A673 (cell line): ENCODE measurements at regions not wholly inside any gene's neighbourhood (a gene's known extent, or its start where the extent isn't known, plus 50 kb on each side); places are given as distances from the start of the nearest gene placed in this dataset.

Experiments used
- BruUV-seq: library from RNA; stranded (reverse); fragments of 400-500 nt; replicated peaks from 2 replicates; lab custom pipeline; 2021; lab: Mats Ljungman, UMichigan
- CTCF ChIA-PET: fragments of 300-600 bp; sonication (Branson Sonifier 250); formaldehyde crosslinking; loops from one replicate; lab custom pipeline; 2022; ENCODE audit warnings: antibody characterized with exemption; lab: Charles Lee
- POLR2A ChIA-PET: fragments of 300-600 bp; sonication (Branson Sonifier 250); formaldehyde crosslinking; loops from one replicate; lab custom pipeline; 2022; ENCODE audit warnings: antibody characterized with exemption; ENCODE audit not compliant: low non-redundant PET; lab: Charles Lee
- DNase-seq: peaks from one replicate; pipeline ENCODE4 v3.0.0-alpha.2; 2015; ENCODE audit warnings: low spot score
- H3K27ac ChIP-seq: fragments of 200-600 bp; sonication (generic); 2 replicates; pipeline ENCODE4 v1.5.1; 2016; ENCODE audit warnings: mixed run types, low read depth, mild to moderate bottlenecking, mixed read lengths, antibody characterized with exemption, low read length; ENCODE audit not compliant: poor library complexity, severe bottlenecking
- H3K27me3 ChIP-seq: fragments of 200-600 bp; sonication (generic); replicated peaks from 2 replicates; pipeline ENCODE4 v1.6.1; 2017; ENCODE audit warnings: mixed run types, low read depth, mild to moderate bottlenecking, mixed read lengths, antibody characterized with exemption, low read length; ENCODE audit not compliant: insufficient read depth, poor library complexity
- H3K36me3 ChIP-seq: fragments of 200-600 bp; sonication (generic); 2 replicates; pipeline ENCODE4 v1.6.1; 2016; ENCODE audit warnings: mixed run types, mild to moderate bottlenecking, mixed read lengths, antibody characterized with exemption, low read length; ENCODE audit not compliant: insufficient read depth, poor library complexity, severe bottlenecking
- H3K4me1 ChIP-seq: fragments of 200-600 bp; sonication (generic); 2 replicates; pipeline ENCODE4 v1.6.1; 2017; ENCODE audit warnings: mixed run types, mild to moderate bottlenecking, mixed read lengths, antibody characterized with exemption, low read length; ENCODE audit not compliant: insufficient read depth, poor library complexity, severe bottlenecking
- H3K4me3 ChIP-seq: fragments of 200-600 bp; sonication (generic); 2 replicates; pipeline ENCODE4 v1.5.1; 2016; ENCODE audit warnings: low read depth, mixed run types, mild to moderate bottlenecking, mixed read lengths, low read length; ENCODE audit not compliant: poor library complexity, severe bottlenecking
- H3K9me3 ChIP-seq: fragments of 200-600 bp; sonication (generic); 2 replicates; pipeline ENCODE4 v1.6.1; 2016; ENCODE audit warnings: mixed run types, low read depth, mild to moderate bottlenecking, mixed read lengths, antibody characterized with exemption, low read length; ENCODE audit not compliant: poor library complexity, severe bottlenecking
- EZH2 ChIP-seq: fragments of 200-600 bp; sonication (generic); IDR thresholded peaks from 2 replicates; pipeline ENCODE4 v1.6.1; 2017; ENCODE audit warnings: borderline replicate concordance, low read depth, mild to moderate bottlenecking, mixed read lengths, antibody characterized with exemption, low read length; ENCODE audit not compliant: poor library complexity, severe bottlenecking
- intact Hi-C: fragments of 100-400 bp; cut with micrococcal nuclease; formaldehyde crosslinking; loops from one replicate; pipeline ENCODE4 v1.10.0; 2022; ENCODE audit not compliant: unreplicated experiment
- TF ChIP-seq, protein P1 (sequence below): fragments of 300-800, 200-600 bp; sonication (generic); conservative IDR thresholded peaks from 2 replicates; pipeline ENCODE4 v1.5.1; 2017; ENCODE audit warnings: low read depth, mild to moderate bottlenecking, antibody characterized with exemption, low read length, moderate library complexity, mixed read lengths

DNA sequence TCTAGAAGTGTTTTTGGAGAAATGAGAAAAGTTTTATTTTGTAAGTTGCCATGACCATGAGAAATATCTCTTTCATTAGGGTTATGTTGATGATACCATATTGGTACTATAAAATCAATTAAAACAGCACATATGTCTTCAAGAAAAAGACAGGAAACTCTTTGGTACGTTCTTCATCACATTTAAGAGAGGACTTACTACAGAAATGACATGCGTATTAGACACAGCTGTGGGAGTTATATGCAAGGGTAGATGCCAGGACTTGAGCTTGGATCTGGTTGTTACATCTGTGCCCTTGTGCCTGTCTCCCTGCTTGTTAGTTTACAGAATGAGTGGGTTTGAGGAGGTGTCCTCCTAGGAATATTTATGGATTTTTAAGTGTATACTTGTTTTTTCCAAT is 103.4 kb upstream of the P2RY1 start:
- Histone ChIP-seq H3K4me1 (peaks cover 35% of the 10 kb centered on the region), H3K27me3 (no peaks in the 10 kb centered on the region), H3K36me3 (no peaks in the 10 kb centered on the region), H3K27ac (no peak overlapping the region), H3K9me3 (no peaks in the 10 kb centered on the region), H3K4me3 (no peak overlapping the region)
- TF ChIP-seq, protein P1, sequence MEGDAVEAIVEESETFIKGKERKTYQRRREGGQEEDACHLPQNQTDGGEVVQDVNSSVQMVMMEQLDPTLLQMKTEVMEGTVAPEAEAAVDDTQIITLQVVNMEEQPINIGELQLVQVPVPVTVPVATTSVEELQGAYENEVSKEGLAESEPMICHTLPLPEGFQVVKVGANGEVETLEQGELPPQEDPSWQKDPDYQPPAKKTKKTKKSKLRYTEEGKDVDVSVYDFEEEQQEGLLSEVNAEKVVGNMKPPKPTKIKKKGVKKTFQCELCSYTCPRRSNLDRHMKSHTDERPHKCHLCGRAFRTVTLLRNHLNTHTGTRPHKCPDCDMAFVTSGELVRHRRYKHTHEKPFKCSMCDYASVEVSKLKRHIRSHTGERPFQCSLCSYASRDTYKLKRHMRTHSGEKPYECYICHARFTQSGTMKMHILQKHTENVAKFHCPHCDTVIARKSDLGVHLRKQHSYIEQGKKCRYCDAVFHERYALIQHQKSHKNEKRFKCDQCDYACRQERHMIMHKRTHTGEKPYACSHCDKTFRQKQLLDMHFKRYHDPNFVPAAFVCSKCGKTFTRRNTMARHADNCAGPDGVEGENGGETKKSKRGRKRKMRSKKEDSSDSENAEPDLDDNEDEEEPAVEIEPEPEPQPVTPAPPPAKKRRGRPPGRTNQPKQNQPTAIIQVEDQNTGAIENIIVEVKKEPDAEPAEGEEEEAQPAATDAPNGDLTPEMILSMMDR, result no peak
- no peak for TF ChIP-seq EZH2
- ChIA-PET CTCF (no interaction called here), POLR2A (no interaction called here)
- peak; percentile 34 for DNase-seq
- intact Hi-C loops, result no loop called here
- no TSS peak for BruUV-seq

DNA sequence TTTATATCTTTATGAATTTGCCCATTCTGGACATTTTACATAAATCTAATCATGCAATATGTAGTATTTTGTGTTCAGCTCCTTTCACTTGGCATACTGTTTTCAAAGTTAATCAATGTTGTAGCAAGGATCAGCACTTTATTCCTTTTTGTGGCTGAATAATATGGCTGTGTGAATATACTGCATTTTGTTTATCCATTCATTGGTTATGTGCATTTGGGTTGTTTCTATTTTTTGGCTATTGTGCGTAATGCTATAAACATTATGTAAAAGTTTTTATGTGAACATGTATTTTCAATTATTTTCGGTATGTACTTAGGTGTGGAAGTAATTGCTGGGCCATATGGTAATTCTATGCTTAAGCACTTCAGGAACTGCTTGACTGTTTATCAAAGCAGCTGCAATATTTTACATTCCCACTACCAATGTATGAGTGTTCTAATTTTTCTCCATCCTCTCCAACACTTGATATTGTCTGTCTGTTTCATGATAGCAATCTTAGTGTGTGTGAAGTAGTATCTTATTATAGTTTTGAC is 101.3 kb upstream of the P2RY1 start:
- DNase-seq, result no peak
- CTCF ChIA-PET, result no interaction called here
- BruUV-seq, result no TSS peak

DNA sequence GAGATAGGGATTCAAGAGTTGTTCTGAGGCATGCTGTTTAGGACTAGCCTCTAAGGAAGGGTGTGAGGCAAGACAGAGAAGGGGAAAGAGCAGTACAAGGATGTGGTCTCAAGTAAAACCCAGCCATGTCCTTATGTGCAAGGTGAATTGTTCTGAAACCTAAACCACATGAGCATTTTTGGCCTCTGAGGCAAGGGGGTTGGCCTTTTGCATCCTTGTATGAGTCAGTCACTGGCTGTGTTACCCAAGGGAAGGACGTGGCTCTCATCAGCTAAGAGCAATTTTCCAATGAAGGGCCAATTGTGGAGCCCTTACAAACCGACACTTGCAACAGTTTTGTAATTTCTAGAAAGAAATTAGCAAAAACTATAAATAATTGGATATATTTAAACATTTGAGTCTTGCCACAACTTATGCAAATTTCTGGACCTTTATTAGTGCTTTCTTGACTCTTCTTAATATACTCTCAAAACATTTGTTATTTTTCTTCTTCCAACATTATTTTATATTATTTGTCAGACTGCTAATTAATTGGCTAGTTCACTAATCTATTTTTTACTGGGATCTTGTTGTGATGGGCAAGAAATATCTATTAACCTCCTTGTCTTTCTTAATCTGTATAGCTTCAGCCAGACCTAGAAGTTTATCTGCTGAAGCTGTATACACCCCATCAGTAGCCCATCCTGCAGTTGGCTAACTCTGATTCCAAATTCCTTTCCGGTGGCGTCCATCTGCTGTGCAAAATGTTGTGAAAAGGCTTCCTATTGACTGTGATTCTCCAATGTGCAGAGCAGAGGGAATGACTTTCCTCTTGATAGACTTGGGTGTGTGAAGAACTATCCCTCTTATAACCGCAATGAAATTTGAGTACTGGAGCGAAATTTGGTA is 97.7 kb upstream of the P2RY1 start:
- H3K27ac ChIP-seq, result no peak overlapping the region

More for the DNA sequence above, 101.3 kb upstream of the P2RY1 start:
- intact Hi-C loops, result no loop called here
- Histone ChIP-seq H3K27ac (no peak overlapping the region), H3K4me1 (peaks cover 17% of the 10 kb centered on the region), H3K27me3 (no peaks in the 10 kb centered on the region), H3K36me3 (no peaks in the 10 kb centered on the region), H3K9me3 (no peaks in the 10 kb centered on the region), H3K4me3 (no peak overlapping the region)
- TF ChIP-seq, protein P1, result no peak
- no peak for TF ChIP-seq EZH2
- POLR2A ChIA-PET, result no interaction called here

More for the DNA sequence above, 97.7 kb upstream of the P2RY1 start:
- no peaks in the 10 kb centered on the region for H3K27me3 ChIP-seq
- TF ChIP-seq, protein P1, result no peak
- TF ChIP-seq EZH2, result no peak
- ChIA-PET POLR2A (no interaction called here), CTCF (interaction anchor here (0.6 kb wide), 1 partner anchor 150 kb away, joined by 16 read pairs; no protein-coding TSS in a partner anchor)
- intact Hi-C loops, result no loop called here
- peaks cover 3% of the 10 kb centered on the region for H3K9me3 ChIP-seq
- no peak for DNase-seq
- no peaks in the 10 kb centered on the region for H3K36me3 ChIP-seq
- peaks cover 3% of the 10 kb centered on the region for H3K4me1 ChIP-seq
- no TSS peak for BruUV-seq
- no peak overlapping the region for H3K4me3 ChIP-seq
